HG03439 (cell line): ENCODE measurements at regions not wholly inside any gene's neighbourhood (a gene's known extent, or its start where the extent isn't known, plus 50 kb on each side); places are given as distances from the start of the nearest gene placed in this dataset.
"Not testable (repeated sequence)": the region's sequence is repeated elsewhere in the genome, so short reads cannot be mapped to it uniquely, and the experiment has no call there.

ENCODE experiments used
- ATAC-seq: cut with Tn5 transposase; IDR thresholded peaks from one replicate; pipeline ENCODE4 v1.9.1; 2021; ENCODE audit warnings: mild to moderate bottlenecking, moderate library complexity; ENCODE audit not compliant: unreplicated experiment

DNA sequence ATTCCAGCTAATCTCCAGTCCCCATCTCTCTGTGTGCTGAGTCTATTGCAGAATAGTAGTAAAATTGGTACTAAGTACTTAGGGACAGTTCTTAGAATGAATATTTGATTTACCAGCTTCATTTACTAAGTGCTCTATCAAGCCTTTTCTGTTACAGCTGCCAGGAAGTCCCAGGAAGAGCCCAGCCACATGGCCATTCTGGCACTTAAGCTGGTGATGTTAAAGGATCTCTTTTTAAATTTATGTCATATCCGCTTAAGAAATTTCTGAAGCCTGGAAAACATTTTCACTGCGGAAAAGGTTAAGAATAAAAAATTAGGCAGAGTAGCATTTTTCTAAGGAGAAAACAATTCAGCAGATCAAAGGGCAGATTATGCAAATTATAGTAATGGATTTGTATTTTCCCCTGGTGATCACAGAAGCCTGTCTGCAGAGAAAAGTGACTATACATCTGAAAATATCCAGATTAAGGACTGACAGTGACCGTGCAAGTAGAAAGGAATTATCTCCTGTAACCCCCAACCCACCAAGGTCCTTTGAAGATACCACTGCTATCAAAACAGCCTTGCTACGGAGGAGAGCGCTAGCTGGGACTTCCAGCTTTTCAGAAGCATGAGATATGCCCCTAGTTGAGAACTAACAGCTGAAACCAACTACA, 260.8 kb downstream of the SH3BP4 start:
- ATAC-seq, result no peak

DNA sequence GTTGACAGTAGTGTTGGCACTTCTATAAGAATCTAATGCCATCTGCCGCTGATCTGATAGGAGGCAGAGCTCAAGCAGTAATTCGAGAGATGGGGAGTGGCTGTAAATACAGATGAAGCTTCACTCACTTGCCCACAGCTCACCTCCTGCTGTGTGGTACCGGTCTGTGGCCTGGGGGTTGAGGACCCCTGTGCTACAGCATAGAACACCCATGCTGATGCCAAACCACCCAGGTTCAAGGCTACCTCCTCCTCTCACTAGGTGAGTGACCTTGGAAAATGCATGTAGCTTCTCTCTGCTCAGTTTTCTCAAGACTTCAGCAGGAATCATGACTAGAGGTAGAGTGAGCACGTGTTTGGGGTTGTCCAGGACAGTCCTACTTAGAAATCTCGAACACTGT, 263.4 kb downstream of the SH3BP4 start:
- ATAC-seq, result no peak

DNA sequence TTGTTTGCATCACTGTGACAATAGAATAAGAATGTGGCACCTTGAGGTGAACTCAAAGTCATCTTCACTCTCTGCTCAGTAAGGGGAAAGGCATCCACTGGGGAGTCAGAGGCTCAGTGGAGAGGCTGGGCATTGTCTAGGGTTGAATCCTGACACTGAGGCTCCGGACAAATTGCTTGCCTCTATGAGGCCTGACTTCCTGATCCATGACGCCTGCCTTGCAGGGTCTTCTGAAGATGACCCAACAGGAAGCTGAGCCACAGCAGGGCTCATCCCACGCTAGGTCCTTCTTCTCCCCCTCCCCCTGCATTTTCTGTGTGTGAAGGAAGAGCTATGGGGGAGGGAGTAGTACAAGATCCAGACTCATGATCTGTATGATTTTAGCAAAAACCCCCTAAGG, 265.1 kb downstream of the SH3BP4 start:
- ATAC-seq, result no peak

DNA sequence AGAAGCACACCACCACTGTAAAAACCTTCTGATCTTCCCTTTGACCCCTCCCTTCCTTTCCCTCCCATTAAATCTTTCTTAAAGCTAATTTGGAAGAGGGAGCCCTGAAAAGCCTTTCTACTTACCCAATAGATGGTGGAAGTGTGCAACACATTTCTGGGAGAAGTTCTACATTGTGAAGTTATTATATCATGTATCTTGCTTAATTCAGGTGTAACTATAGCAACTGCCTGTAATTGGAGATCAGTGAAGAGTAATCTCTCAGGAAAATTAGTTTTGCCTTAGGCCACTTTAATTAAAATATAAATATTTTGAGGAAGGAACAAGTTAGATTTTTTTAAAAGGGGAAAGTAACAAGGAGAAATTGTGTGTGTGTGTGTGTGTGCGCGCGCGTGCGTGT, 266.0 kb downstream of the SH3BP4 start:
- ATAC-seq, result no peak

DNA sequence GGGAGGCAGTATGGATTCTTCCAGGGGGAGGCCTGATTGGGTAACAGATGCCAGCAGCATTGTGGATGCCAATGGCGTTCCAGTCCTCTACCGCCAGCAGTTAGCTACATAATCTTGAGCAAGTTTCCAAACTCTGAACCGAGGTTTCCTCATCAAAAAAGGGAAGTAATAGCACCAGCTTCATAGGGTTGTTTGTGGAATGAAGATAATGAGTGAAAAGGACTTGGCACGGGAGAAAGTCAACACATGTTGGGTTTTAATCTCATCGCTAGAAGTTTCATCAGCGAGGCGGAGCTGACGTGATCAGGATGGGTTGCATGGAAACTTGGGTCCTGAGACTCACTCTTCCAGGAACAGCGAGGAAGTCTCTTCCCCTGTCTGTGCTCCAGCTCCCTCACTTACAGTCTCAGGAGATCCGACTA, 266.7 kb downstream of the SH3BP4 start:
- ATAC-seq, result no peak

DNA sequence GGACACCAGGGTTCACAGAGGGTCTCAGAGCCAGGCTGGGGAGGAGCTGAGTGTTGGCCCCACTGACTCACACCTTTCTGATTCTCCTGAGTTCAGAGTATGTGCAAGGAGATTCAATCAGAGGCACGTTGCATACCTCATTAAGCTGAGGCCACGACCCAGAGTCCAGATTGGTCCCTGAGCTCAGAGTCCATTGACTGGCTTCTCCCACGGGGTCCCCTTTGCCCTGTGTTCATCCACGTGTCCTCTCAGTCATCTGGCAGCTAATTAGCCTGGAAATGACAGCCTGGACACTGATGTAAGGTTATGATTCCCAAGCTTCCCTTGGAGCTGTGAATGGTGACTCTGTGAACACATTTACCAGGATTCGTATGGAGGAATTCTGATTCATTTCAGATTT, 267.2 kb downstream of the SH3BP4 start:
- ATAC-seq, result no peak

DNA sequence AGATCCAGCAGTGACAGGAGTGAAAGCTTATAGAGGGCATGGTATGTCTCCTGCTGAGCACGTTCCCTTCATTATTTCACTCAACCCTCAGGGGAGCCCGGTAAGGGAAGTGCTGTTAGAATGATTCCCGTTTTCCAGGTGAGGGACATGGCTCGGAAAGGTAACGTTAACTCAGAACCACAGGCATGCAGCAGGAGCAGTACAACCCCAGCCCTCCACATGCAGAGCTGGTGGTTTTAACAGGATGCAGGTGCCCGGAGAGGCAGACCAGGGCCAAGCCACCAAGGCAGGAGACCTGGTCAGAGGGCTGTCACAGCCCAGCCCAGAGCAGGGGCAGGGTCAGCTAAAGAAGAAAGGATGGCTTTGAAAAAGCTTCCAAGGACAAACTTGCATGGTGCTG, 268.5 kb downstream of the SH3BP4 start:
- no peak for ATAC-seq

DNA sequence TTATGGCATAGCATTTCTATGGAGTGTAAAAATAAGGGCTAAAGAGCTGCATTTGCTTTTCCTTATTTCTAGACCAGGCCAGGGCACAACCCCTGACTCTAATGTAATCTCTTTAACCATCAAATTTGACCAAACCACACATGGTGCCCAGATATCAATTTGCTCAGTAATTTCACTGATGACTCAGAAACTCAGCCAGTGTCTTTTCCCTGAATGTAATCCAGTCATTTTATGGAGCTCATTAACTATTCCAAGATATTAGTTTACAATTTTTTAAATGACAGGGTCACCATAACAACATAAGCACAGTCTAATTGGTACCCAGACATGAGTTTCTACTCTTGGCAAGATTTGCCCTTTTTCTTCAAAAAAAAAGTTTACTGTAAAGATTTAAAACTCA, 270.8 kb upstream of the AGAP1 start:
- ATAC-seq, result no peak

DNA sequence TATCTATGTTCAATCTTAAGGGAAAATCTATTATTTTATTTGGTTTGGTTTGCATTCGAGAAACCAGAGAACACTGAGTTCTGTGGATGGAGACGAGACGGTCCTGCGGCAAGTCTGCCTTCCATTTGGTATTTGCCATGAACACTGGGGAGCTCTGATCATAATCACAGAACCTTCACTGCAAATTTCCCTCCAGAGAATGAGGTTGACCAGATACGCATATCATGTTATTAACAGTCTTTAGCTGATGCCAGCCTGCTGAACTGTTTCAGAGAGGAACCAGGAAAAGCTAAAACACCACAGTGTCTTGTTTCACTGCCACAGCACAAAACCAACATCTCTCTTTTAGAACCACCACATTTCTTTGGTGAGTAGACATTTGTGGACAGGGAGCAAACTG, 269.4 kb upstream of the AGAP1 start:
- no peak for ATAC-seq

DNA sequence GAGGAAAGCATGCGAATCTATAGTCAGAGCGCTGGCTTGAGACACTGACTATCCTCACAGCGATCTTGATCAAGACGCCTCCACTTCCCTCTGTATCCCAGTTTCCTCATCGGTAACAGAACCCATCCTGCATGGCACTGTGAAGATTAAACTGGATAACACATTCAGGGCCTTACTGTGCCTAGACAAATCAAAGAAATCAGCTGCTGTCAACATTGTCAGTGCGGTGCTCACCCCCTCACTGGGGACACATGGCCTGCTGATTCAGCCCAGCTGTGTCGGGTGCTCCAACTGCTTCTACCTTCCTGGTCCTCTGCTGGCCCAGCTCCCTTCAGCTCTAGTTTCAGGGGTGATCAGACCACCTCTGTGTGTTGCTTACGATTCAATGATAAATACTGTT, 268.6 kb upstream of the AGAP1 start:
- no peak for ATAC-seq

DNA sequence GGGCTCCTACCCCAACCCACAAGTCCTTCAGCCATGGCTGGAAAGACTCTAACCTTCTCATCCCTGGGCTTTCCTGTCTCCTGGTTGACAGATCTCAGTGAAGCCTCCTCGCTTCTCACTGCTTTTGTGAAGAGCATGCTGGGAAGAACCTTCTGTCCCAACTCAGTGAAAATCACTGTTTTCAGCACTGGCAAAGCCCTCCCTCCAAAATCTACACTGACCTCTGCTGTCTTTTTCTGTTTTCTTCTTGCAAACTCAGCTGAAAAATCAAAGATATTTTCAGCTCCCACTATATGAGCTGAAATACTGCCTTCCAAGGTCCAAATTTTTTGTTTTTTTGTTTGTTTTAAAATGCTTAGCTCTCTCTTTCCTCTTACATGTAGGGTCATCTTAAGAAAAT, 266.3 kb upstream of the AGAP1 start:
- ATAC-seq, result no peak

DNA sequence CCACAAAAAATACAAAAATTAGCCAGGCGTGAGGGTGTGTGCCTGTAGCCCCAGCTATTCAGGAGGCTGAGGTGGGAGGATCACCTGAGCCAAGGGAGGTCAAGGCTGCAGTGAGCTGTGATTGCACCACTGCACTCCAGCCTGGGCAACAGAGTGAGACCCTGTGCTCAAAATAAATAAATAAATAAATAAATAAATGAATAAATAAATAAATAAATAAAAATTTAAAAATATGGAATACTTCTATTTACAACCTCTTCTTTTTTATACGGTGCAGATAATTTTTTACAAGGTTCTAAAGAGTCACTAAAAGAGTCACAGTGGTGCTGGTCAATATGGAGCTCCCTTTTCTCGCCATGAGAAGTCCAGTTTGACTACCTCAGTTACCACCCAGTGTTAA, 265.4 kb upstream of the AGAP1 start:
- ATAC-seq, result not testable (repeated sequence)

DNA sequence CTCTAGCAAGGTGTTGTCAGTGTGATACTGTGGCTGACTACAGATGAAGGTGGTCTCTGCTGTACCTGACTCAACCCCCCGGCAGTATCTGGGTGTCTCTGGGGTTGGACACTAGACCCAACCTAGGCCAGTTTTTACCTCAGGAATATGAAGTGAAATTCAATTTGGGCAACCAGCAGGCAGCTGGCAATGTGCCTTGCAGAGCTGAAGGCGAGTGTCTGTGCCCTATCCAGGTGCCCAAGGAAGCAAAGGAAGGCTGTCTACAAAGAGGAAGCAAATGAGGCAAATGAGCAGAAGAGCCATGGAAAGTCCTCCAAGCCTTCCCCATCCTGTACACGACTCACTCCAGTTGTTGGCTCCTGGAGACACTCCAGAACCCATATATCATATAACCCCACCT, 264.6 kb upstream of the AGAP1 start:
- ATAC-seq, result no peak

DNA sequence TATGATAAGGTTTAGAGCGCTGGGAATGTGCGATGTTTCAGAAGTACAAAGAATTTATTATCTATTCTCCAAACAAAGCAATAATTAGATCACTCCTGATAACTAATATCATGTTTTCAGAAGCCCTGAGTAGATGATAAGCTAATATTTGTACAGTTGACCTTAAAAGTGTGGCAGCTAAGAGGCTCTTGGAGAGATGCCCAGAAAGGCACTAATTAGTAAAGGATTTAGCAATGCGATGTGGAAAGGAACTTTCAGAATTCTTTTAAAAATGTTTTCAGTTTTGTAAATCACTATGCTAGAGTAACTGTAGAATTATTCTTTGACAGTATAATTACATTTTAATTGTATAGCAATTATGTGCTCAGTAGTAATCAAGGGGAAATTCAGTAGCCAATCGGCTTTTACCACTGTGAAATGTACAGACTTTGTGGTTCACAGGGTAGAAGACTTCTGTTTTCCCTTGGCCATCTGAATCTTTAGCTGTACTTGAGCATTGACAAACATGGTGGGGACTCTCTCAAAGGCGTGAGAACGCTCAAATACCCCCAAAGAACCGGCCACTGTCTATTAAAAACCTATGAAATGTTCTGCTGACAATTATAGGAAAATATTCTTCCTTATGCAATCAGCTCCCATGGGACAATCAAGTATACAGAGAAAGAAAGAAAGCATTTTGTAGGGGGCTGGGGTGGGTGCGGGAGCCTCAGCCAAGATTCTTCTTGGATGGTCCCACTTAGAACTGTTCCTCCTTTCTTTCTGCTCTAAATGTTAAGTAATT, 262.8 kb upstream of the AGAP1 start:
- ATAC-seq, result no peak

DNA sequence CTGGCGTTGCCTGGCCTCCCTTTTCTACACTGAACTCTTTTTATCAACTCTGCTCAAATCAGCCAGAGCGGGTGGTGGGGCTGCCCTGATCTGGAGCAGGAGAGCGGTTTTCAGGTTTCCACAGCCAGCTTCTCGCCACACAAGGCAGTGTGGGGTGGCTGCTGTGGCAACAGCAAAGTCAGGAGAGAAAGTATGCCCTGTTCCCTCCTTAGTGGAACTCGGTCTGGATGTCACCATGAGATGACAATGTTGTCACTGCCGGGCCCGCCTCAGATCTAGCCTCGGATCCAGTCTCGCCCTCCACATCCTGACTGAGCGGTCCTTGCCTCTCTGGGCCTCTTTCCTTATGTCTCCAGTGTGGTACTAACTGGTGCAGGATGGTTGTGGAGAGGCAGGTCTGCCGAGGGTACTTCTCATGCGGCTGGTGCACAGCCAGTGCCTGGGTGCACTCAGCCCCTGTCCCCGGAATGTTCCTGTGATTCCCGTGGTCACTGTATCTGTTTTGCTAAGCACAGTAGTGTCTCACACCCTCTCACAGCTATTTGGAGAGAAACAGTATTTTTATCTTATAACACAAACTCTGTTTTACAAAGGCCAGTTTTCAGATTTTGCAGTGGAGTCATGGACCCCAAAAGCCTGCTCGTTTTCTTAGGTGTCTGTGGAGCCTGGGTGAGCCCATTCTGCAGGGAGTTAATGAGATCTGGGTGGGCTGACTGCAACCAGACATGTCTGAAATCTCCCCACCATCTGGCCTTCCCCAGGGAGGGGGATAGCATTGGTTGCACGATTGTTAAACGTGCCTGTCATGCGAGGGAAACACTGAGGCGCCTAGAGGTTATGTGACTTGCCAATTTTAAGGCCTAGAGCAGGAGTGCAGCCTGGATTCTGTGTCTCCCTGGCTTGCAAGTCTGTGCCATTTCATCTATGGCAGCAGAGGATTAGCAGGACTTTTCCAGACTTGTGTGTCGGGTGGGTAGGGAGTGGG, 261.1 kb upstream of the AGAP1 start:
- no peak for ATAC-seq

DNA sequence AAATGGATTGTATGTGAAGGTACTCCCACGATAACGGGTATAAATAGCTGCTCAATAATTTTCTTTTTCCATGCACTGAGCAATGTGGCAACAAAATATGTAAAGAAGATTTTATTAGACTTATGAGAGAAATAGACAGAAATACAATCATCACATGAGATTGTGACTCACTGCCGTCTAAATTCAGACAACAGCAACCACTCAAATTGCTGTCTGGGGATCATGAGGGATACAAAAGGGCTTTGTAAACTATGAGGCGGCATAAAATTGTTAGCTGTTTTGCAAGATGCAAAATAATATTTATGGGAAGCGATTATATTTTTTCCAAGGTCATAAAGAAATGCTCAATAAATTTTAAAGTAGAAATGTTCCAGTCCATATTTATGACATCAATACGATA, 259.1 kb upstream of the AGAP1 start:
- no peak for ATAC-seq

DNA sequence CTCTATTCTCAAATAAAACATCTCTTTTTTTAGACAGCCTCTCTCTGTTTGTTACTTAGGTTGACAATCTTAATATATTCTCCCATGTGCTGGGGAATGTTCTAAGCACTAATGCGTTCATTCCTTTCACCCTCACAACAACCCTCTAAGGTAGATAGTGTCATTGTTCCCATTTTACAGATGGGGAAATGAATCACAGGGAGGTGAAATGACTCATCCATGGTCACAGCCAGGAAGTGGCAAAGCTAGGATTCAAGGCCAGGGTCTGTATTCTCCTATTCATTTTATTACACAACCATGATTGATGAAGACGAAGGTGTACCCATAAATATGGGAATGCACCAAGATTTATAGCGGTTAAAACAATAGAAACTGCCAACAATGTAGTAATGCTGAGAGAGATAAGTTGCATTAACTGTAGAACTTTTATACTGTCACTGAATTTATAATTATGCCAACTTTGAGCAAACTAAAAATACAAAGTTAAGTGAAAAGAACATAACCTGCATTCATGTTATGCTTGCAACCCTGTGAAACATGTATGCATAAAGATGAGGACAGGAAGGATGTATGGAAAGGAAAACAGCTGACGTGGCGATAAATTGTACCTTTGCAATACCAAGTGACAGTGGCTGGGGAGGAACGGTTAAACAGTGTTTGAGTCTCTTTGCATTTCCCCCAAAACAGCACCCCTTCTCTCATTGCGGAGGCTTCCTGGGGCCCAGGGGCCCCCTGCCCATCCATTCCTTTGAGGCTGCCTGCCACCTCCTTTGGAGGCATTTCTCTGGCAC, 257.7 kb upstream of the AGAP1 start:
- ATAC-seq, result no peak

DNA sequence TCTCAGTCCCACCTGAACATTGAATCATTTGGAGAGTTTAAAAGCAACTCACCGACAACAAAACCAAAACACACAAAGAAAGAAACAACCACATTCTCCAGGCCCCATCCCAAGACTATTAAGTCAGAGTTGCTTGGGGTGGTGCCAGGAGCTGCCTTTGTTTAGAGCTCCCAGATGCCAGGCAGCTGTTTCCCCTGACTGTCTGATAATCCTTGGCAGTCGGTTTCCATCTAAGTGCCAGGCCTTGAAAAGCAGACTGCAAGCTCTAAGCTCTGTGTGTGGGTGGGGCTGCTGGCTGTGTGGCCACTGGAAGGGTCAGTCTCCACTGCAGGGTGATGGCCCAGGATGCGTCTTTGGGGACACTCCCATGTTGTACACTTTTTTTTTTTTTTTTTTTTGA, 255.3 kb upstream of the AGAP1 start:
- ATAC-seq, result no peak

DNA sequence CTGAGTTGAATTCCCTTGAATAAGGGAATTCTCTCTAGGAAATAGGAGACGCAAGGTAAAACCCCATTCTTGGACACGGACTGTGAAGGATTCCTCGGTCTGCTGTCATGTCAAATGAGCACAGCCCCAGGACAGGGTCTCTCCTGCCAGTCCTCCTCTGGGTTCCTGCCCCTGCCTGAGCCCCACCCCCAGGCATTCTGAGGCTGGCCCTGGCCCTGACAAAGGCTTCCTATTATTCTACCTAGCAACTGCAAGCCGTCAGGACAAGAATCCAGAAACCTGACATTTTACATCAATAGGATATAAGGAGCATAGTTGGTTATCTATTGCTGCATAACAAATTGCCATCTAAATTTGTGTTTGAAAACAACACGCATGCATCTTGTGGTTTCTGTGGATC, 253.3 kb upstream of the AGAP1 start:
- ATAC-seq, result no peak

DNA sequence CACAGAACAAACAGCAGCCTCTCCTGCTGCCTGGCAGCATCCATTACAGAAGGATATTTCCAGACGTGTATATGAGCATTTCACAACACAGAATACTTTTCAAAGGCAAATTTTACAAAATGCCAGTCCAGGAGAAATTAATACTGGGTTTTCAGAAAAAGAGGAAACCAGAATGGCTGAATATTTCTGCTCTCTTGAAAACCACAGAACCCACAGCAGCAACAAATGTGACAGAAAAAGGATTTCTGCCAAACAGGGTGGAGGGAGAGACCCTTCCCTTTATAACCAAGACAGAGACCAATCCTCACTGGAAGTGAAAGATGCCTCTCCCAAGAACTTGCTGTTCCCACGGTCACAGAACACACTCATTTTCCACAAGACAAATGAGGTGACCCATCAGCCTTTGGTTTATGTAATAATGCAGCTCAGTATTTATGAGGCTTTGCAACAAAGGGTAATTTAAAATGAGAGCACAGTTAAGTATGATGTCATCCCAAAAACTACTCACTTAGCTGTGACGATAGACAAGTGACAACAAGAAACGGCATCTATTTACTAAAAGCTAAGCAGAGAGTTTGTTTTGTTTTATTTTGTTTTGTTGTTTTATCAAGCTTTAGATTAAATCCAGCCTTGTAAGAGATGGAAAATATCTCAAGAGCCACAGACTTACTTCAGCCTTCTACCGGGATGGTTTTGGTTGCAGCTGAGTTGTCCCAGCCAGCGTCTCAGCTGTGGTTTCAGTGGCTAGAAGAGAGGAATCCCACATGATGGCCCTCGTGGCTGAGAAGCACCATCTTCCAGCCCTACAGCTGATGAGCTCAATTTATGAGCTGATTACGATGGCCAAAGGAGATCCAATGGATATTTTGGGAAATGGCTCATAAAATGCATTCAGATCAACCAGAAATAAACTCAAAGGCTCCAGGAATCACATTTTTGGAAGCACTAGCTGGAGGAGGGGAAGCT, 249.3 kb upstream of the AGAP1 start:
- no peak for ATAC-seq
